Progenitor cell of endocrine pancreas (in vitro differentiated cells): ENCODE measurements at regions not wholly inside any gene's neighbourhood (a gene's known extent, or its start where the extent isn't known, plus 50 kb on each side); places are given as distances from the start of the nearest gene placed in this dataset.

ENCODE experiments used
- DNase-seq: peaks from one replicate; pipeline ENCODE4 v3.0.0; 2021; ENCODE audit warnings: low spot score; ENCODE audit not compliant: unreplicated experiment
- H3K27ac Mint-ChIP-seq: 2 replicates; pipeline ENCODE4 v1.8.0; 2021; ENCODE audit warnings: mild to moderate bottlenecking, moderate library complexity, mixed read lengths
- H3K27me3 Mint-ChIP-seq: 2 replicates; pipeline ENCODE4 v1.8.0; 2021; ENCODE audit warnings: mixed read lengths
- H3K36me3 Mint-ChIP-seq: 2 replicates; pipeline ENCODE4 v1.8.0; 2022; ENCODE audit warnings: mixed read lengths; ENCODE audit not compliant: insufficient read depth
- H3K4me1 Mint-ChIP-seq: 2 replicates; pipeline ENCODE4 v1.8.0; 2021; ENCODE audit warnings: low read depth, mixed read lengths
- H3K4me3 Mint-ChIP-seq: 2 replicates; pipeline ENCODE4 v1.8.0; 2021; ENCODE audit warnings: low read depth, mild to moderate bottlenecking, moderate library complexity, mixed read lengths
- H3K9me3 Mint-ChIP-seq: 2 replicates; pipeline ENCODE4 v1.8.0; 2021; ENCODE audit warnings: low read depth, mixed read lengths
- TF ChIP-seq, protein P1 (sequence below): fragments of 200-600 bp; sonication (generic); IDR thresholded peaks from one replicate; pipeline ENCODE4 v1.5.0; 2021; ENCODE audit warnings: antibody characterized with exemption, mild to moderate bottlenecking; ENCODE audit not compliant: unreplicated experiment

DNA sequence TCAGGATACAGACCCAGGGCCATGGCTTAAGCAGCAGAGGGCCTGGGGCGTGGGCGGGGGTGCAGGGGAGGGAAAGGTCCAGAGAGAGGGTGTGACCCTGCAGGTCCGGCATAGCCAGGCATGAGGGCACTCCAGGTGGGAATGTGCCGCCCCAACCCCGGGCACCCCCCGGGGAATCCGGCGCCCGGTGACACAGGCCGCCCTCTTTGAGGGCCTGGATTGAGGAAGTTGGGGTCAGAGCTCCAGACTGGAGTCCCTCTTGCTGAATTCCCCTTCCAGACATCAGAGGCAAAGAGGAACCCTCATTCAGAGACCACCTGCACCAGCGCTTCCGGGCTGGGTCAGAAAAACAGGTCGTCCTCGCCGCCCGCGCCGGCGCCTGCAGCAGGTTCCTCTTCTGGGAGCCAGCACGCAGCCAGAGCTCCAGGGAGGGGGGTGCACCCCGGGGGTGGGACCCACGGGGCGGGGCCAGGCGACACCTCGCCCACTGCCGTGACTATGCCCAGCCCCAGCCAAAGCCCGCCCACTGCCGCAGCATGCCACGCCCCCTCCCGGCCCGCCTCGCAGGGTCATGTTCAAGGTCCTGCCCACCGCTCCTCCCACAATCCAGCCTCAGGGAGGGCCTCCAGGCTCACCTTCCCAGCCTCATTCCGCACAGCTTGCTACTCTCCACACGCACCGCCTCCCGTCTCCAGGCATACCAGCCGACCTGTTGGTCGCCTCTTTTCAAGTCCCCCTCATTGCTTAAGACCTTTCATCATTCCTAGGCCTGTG, 98.3 kb upstream of the ID2 start:
- Mint-ChIP-seq H3K4me3 (peak overlapping the region; percentile 27), H3K4me1 (peaks cover 12% of the 10 kb centered on the region), H3K9me3 (no peaks in the 10 kb centered on the region), H3K27me3 (peaks cover 3% of the 10 kb centered on the region), H3K27ac (peak overlapping the region; percentile 93), H3K36me3 (no peaks in the 10 kb centered on the region)
- DNase-seq, result peak; percentile 95
- TF ChIP-seq, protein P1, sequence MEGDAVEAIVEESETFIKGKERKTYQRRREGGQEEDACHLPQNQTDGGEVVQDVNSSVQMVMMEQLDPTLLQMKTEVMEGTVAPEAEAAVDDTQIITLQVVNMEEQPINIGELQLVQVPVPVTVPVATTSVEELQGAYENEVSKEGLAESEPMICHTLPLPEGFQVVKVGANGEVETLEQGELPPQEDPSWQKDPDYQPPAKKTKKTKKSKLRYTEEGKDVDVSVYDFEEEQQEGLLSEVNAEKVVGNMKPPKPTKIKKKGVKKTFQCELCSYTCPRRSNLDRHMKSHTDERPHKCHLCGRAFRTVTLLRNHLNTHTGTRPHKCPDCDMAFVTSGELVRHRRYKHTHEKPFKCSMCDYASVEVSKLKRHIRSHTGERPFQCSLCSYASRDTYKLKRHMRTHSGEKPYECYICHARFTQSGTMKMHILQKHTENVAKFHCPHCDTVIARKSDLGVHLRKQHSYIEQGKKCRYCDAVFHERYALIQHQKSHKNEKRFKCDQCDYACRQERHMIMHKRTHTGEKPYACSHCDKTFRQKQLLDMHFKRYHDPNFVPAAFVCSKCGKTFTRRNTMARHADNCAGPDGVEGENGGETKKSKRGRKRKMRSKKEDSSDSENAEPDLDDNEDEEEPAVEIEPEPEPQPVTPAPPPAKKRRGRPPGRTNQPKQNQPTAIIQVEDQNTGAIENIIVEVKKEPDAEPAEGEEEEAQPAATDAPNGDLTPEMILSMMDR, result no peak

DNA sequence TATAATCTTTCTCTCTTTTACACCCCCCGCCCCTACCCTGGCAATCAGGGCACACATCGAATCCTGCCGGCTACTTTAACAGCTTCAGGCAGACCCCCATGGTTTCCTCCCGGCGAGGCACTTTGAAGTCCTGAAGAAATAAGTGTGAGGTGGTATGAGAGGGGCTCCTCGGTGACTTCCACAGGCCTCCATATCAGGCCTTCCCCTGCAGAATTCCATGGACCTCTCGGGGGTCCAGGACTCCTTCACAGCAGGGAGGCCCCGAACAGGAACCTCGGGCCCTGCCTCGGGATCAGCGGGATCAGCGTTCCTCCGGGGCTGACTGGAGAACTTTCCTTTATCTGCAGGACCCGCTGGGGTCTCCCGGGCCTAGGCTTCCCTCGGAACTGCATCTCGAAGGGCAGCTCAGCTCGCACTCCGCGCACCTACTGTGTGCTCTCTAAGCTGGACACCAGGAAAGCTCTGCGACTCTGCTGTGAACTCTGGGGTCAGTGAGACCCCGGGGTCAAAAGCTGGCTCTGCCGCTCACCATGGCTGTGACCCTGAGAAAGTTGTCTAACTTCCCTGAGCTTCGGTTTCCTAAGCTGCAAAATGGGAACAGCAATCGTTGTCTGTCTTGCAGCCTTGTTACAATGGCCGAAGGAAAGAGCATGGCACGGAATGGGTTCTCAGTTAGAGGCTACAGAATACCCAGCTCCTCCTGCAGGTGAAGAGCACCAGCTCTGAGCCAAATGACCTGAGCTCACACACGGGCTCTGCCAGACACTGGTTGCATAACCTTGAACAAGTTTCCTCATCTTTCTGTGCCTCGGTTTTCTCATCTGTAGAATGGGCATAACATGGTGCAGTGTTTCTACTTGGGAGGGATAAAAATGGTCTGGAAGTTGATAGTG, 97.4 kb upstream of the ID2 start:
- peaks cover 3% of the 10 kb centered on the region for H3K27me3 Mint-ChIP-seq

DNA sequence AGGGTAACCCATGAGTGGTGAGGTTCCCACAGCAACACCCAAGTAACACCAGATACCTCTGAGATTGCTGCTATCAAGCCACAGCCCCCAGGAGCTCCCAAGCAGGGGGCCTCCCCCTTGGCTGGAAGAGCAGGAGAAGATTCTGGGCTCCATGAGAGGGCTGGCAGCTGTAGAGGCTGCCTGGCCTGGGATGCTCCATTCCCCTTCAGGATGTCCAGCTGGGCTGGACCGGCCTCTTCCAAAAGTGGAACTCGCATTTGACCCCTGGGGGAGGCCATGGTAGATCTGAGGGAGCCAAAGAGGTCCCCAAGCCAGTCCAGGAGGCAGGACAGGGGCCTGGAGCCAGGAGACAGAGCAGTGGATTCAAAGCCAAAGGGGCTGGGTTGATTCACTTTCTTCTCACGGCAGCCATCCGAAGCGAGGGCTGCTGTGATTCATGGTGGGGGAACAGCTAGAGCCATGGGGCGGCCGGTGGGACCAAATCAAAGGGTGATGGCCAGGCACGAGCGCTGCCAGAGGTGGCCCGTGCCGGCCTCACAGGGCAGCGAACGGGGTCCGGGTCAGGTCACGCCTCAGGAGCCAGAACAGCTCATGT, 95.3 kb upstream of the ID2 start:
- H3K27ac Mint-ChIP-seq, result no peak overlapping the region

More for the DNA sequence above, 97.4 kb upstream of the ID2 start:
- no peaks in the 10 kb centered on the region for H3K9me3 Mint-ChIP-seq
- peak overlapping the region; percentile 93 for H3K27ac Mint-ChIP-seq
- H3K36me3 Mint-ChIP-seq, result no peaks in the 10 kb centered on the region
- TF ChIP-seq, protein P1, result no peak
- H3K4me1 Mint-ChIP-seq, result peaks cover 11% of the 10 kb centered on the region
- no peak for DNase-seq
- peak overlapping the region; percentile 27 for H3K4me3 Mint-ChIP-seq

DNA sequence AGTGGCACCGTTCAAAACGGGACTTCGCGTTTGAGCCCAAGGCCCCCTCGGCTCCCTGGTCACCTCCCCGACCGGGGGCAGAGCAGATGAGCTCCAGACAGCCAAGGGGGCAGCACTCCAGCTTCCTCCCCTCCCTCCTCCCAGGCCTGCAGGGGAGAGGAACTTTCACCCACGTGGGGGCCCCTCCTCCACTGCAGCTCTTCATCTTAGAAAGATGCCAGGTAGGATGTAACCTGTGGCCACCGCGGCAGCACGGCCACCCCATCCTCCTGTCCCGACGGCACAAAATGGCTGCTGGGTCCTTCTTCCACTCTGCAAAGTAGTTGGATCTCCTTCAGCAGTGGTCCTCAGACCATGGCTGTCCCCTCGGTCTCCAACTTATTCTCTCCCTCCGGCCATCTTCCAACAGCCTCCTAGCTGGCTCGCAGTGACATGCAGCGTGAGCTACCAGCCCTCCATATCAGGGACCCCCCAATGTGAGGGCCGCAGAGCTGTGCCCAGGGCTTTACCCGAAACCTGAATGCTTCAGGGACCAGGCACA, 94.5 kb upstream of the ID2 start:
- no peaks in the 10 kb centered on the region for H3K36me3 Mint-ChIP-seq
- H3K9me3 Mint-ChIP-seq, result no peaks in the 10 kb centered on the region
- no peak overlapping the region for H3K4me3 Mint-ChIP-seq
- H3K27me3 Mint-ChIP-seq, result peaks cover 3% of the 10 kb centered on the region
- TF ChIP-seq, protein P1, result no peak
- H3K4me1 Mint-ChIP-seq, result peaks cover 10% of the 10 kb centered on the region
- no peak for DNase-seq
- no peak overlapping the region for H3K27ac Mint-ChIP-seq

More for the DNA sequence above, 95.3 kb upstream of the ID2 start:
- DNase-seq, result no peak
- TF ChIP-seq, protein P1, result no peak
- H3K27me3 Mint-ChIP-seq, result peaks cover 3% of the 10 kb centered on the region
- H3K4me3 Mint-ChIP-seq, result no peak overlapping the region
- H3K4me1 Mint-ChIP-seq, result peaks cover 10% of the 10 kb centered on the region
- no peaks in the 10 kb centered on the region for H3K9me3 Mint-ChIP-seq
- no peaks in the 10 kb centered on the region for H3K36me3 Mint-ChIP-seq
